ENCODE measurements at regions not wholly inside any gene's neighbourhood (a gene's known extent, or its start where the extent isn't known, plus 50 kb on each side); places are given as distances from the start of the nearest gene placed in this dataset.
A peak's percentile ranks its signal among the peaks of the same experiment; 100 is the strongest.
"Not testable (repeated sequence)": the region's sequence is repeated elsewhere in the genome, so short reads cannot be mapped to it uniquely, and the experiment has no call there.

- FAIRE-seq (peak; percentile 73), DNase-seq (ENCODE audit: low spot score) (peak; percentile 48)
Observed at GRCh38 chr5:15105799-15106393, 234.3 kb upstream of the ANKH start.

DNA sequence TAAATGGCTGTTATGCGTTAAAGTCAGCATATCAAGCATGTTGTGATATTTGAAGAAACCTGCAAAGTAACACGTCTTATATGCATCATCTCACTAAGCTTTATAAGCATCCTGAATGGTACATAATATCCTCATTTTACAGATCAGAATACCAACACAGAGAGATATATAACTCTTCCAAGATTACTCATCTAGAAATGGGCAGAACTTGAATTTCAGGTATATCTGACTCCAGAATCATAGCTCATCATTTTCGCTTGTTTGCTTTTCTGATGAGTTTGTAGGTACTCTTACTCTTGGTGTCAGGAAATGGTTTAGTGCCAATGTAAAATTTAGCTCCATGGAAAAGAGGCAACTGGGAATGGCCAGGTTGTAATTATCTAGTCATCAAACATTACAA, 232.3 kb upstream of the ANKH start:
- DNase-seq (ENCODE audit: low spot score), result no peak
- no peak for FAIRE-seq

- DNase-seq (ENCODE audit: low spot score) (no peak), FAIRE-seq (no peak)
Observed at GRCh38 chr5:15103130-15103529, 231.6 kb upstream of the ANKH start.

DNA sequence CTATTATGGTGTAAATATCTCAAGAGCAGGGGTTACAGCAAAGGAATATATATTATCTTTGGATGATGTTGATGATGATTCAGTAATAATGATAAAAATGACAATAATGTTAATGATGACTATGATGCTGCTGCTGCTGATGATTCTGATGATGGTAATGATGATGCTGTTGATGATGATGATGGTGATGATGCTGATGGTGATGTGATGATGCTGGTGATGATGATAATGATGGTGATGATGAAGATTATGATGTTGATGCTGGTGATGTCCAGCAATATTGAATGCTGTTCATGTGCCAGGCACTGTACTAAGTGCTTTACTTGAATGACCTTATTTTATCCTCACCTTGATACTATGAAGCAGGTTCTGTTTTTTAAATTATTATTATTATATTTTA, 226.0 kb upstream of the ANKH start:
- DNase-seq (ENCODE audit: low spot score) (no peak), FAIRE-seq (no peak)

- not testable (repeated sequence) for FAIRE-seq; DNase-seq (ENCODE audit: low spot score)
Observed at GRCh38 chr5:15096686-15097085, 225.1 kb upstream of the ANKH start.

GRCh38 chr5:15092801-15093200, 221.2 kb upstream of the ANKH start:
- no peak for DNase-seq (ENCODE audit: low spot score)
- FAIRE-seq, result no peak

GRCh38 chr5:15085671-15086070, 214.1 kb upstream of the ANKH start:
- no peak for DNase-seq (ENCODE audit: low spot score)
- no peak for FAIRE-seq

- DNase-seq (ENCODE audit: low spot score) (no peak), FAIRE-seq (no peak)
Observed at GRCh38 chr5:15082096-15082495, 210.5 kb upstream of the ANKH start.

DNA sequence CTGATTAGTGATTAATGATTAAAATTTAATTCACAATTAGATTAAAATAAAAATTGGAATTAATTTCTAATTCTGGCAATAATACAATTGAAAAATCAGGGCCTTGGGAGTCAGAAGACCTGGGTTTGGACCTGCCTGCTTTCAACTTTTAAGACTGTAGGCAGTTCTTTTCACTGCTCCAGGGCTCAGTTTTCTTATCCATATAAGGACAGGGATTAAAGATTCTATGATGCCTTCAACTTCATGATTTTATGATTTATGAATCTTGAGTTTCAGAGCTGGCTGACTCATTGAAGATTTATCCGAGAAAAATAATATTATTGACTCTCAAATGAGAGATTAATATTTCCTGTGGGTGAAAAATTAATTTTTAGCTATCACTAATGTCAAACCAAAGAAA, 208.6 kb upstream of the ANKH start:
- no peak for FAIRE-seq
- no peak for DNase-seq (ENCODE audit: low spot score)

DNA sequence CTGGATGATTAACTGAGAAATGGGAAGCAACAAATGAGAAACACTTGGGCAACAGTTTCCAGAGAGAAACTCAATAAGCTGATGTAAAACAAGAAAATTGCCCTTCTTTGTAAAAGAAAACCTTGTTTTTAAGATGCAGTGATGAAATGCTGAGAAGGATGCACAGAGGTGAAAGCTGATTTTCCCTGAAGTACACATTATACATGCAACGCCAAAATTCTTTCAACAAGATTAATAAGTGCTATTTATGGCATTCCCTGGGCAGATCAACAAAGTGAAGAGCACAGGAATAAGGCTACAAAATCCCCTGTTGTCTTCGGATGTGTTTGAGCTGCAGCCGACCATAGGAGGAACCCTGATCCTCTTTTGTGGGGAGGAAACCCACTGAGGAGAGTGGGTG, 208.0 kb upstream of the ANKH start:
- DNase-seq (ENCODE audit: low spot score) (no peak), FAIRE-seq (no peak)

GRCh38 chr5:15074651-15075050, 203.1 kb upstream of the ANKH start:
- FAIRE-seq (no peak), DNase-seq (ENCODE audit: low spot score) (no peak)

- FAIRE-seq (no peak), DNase-seq (ENCODE audit: low spot score) (no peak)
Observed at GRCh38 chr5:15073453-15073852, 201.9 kb upstream of the ANKH start.

DNA sequence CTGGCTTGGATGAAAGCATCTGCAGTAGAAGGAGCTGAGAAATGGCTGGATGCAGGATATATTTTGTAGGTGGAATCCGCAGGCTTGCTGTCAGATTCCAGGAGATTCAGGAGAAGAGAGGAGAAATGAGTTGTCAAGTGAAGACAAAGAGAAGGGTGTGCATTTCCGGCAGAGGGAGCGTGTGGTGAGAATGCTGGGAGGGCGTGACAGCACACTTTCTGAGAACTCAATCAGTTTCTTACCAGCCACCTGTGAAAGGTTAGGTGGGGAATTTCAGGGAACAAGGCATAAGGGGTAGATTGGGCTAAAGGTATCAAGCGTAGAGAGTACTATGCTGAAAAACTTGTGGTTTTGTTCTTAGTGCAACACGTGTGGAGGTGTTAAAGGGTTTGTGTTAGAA, 199.3 kb upstream of the ANKH start:
- no peak for FAIRE-seq
- DNase-seq (ENCODE audit: low spot score), result no peak

- FAIRE-seq (no peak), DNase-seq (ENCODE audit: low spot score) (no peak)
Observed at GRCh38 chr5:15069407-15069905, 197.9 kb upstream of the ANKH start.

DNA sequence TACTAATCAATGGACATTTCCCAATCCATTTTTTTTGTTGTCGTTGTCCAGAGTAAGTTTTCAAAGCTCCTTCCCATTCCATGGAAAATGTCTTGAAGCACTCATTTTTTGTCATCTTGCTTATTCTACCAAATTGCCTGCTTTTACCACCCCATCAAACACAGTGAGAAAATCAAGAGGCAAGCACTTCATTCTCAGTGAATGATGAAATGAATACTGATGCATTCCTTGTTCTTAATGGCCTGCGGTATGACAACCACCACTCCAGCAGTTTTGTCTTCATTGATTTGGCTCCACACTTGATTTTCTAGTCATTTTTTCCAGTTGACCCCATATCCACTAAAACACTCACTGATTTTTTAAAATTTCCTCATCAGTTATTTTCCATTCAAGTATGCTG, 193.5 kb upstream of the ANKH start:
- FAIRE-seq, result no peak

DNA sequence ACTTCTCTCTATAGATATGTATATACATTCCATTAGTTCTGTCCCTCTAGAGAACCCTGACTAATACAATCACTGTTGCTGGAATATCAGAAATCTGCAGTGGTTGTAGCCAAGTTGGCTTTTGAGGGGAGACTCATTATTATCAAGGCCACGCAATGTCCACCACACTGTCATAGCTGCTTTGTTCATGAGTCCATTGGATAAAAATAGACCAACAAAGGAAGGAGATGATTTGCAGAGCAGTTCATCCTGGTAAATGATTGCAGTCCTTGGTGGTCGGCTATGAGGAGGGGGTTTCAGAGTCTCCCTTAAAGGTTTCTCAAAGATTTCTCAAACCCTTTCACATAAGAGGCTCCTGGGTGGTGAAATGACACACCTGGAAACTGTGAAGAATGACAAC, 192.8 kb upstream of the ANKH start:
- no peak for FAIRE-seq
- DNase-seq (ENCODE audit: low spot score), result no peak

More for the DNA sequence above, 193.5 kb upstream of the ANKH start:
- no peak for DNase-seq (ENCODE audit: low spot score)

- no peak for FAIRE-seq
- no peak for DNase-seq (ENCODE audit: low spot score)
Observed at GRCh38 chr5:15056988-15057592, 185.5 kb upstream of the ANKH start.

- DNase-seq (ENCODE audit: low spot score) (no peak), FAIRE-seq (no peak)
Observed at GRCh38 chr5:15044521-15044920, 172.9 kb upstream of the ANKH start.

GRCh38 chr5:15037247-15037908, 165.8 kb upstream of the ANKH start:
- DNase-seq (ENCODE audit: low spot score) (no peak), FAIRE-seq (no peak)

GRCh38 chr5:15034379-15034778, 162.8 kb upstream of the ANKH start:
- DNase-seq (ENCODE audit: low spot score), result no peak

GRCh38 chr5:15031180-15031579, 159.6 kb upstream of the ANKH start:
- DNase-seq (ENCODE audit: low spot score) (no peak), FAIRE-seq (no peak)

More at GRCh38 chr5:15034379-15034778, 162.8 kb upstream of the ANKH start:
- no peak for FAIRE-seq

GRCh38 chr5:15027764-15028163, 156.2 kb upstream of the ANKH start:
- DNase-seq (ENCODE audit: low spot score) (no peak), FAIRE-seq (no peak)

DNA sequence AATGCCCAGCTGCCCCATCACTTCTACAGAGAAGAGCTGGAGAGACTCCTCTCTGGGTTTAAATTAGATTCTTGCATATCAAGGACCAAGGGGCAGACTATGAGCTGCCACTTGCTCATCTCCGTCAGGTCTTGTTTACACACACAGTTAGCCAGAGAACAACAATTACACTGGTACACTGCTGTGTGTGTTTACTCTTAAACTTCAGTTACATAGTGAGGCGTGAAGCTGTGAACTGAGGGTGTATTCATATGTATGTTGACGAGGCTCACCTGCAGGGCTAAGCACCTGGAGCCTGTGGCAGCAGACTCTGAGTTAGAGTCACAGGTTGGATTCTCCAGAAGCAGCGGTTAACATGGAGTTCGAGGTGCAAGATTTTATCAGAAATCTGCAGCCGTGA, 155.4 kb upstream of the ANKH start:
- no peak for DNase-seq (ENCODE audit: low spot score)
- no peak for FAIRE-seq

All from RCC 7860 (cell line).